HG03565 (cell line): ENCODE measurements at regions not wholly inside any gene's neighbourhood (a gene's known extent, or its start where the extent isn't known, plus 50 kb on each side); places are given as distances from the start of the nearest gene placed in this dataset.

ENCODE experiments used
- ATAC-seq: cut with Tn5 transposase; IDR thresholded peaks from one replicate; pipeline ENCODE4 v1.9.1; 2021; ENCODE audit warnings: mild to moderate bottlenecking, moderate library complexity; ENCODE audit not compliant: unreplicated experiment

GRCh38 chr19:30168760-30169159, 203.4 kb upstream of the ZNF536 start:
- ATAC-seq, result no peak

- ATAC-seq, result no peak
These were observed 202.8 kb upstream of the ZNF536 start for GRCh38 chr19:30169196-30169900.

GRCh38 chr19:30170081-30170480, 202.1 kb upstream of the ZNF536 start:
- ATAC-seq, result no peak

GRCh38 chr19:30170495-30171137, 201.6 kb upstream of the ZNF536 start:
- ATAC-seq, result no peak

- no peak for ATAC-seq
These were observed 201.0 kb upstream of the ZNF536 start for GRCh38 chr19:30171138-30171635.

- ATAC-seq, result no peak
These were observed 200.2 kb upstream of the ZNF536 start for GRCh38 chr19:30171795-30172612.

- no peak for ATAC-seq
These were observed 199.5 kb upstream of the ZNF536 start for GRCh38 chr19:30172613-30173242.

- no peak for ATAC-seq
These were observed 198.4 kb upstream of the ZNF536 start for GRCh38 chr19:30173593-30174356.

- ATAC-seq, result no peak
These were observed 197.9 kb upstream of the ZNF536 start for GRCh38 chr19:30174357-30174645.

- ATAC-seq, result no peak
These were observed 197.4 kb upstream of the ZNF536 start for GRCh38 chr19:30174791-30175190.

GRCh38 chr19:30175987-30176386, 196.2 kb upstream of the ZNF536 start:
- ATAC-seq, result no peak

- ATAC-seq, result no peak
These were observed 193.3 kb upstream of the ZNF536 start for GRCh38 chr19:30178721-30179402.

GRCh38 chr19:30180691-30181090, 191.5 kb upstream of the ZNF536 start:
- no peak for ATAC-seq

GRCh38 chr19:30183807-30184490, 188.2 kb upstream of the ZNF536 start:
- ATAC-seq, result no peak

- ATAC-seq, result no peak
These were observed 170.1 kb upstream of the ZNF536 start for GRCh38 chr19:30202060-30202600.

- no peak for ATAC-seq
These were observed 167.5 kb upstream of the ZNF536 start for GRCh38 chr19:30204721-30205120.

- ATAC-seq, result no peak
These were observed 166.0 kb upstream of the ZNF536 start for GRCh38 chr19:30206187-30206586.

GRCh38 chr19:30207357-30207756, 164.8 kb upstream of the ZNF536 start:
- no peak for ATAC-seq

- no peak for ATAC-seq
These were observed 163.6 kb upstream of the ZNF536 start for GRCh38 chr19:30208436-30209060.
